ENCODE measurements at regions not wholly inside any gene's neighbourhood (a gene's known extent, or its start where the extent isn't known, plus 50 kb on each side); places are given as distances from the start of the nearest gene placed in this dataset.
"Not testable (repeated sequence)": the region's sequence is repeated elsewhere in the genome, so short reads cannot be mapped to it uniquely, and the experiment has no call there.

DNA sequence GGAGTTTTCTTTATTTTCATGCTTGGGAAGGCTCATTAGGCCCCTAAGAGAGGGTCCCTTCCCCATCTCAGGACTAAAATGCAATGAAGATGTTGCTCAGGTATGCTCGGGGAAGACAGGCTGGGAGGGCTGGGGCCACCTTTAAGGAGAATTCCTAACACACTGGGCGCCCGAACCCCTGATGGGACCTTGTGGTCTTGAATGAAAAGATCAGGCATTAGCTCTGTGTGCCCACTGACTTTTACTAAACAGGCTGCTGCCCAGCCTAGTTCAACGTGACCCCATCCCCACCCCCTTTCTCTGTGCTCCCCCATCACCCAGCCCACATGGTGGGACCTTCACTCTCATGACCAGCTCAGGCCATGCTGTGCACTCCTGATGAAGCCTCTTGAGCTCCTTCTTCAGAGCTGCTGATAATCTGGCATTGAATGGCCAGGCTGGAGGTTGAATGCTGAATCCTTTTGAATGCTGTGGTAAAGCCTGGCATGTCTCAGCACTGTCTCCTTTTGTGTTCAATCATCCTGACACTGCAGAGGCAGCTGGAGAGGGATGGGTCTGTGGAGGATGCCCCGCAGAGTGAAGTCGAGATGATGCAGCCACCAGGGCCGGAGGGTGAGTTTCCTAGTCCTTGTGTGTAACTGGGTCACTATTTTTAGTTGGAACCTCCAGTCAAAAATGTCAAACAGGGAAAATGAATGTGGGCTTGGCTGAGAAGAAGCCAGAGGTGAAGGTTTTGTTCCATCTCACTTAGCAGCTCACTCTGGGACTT, 209.1 kb downstream of the UQCRFS1 start:
- DNase-seq (ENCODE audit: low read depth, low spot score) = no peak
- Histone ChIP-seq H3K4me3 (ENCODE audit: low read length) (no peak overlapping the region), H3K9me3 (ENCODE audit: control insufficient read depth, insufficient read depth, low read length) (no peaks in the 10 kb centered on the region), H3K4me1 (ENCODE audit: control insufficient read depth, insufficient read depth, low read length) (no peaks in the 10 kb centered on the region), H3K27me3 (ENCODE audit: control insufficient read depth, insufficient read depth, low read length) (no peaks in the 10 kb centered on the region), H3K36me3 (ENCODE audit: control insufficient read depth, insufficient read depth, low read length) (no peaks in the 10 kb centered on the region), H3K27ac (ENCODE audit: low read length) (no peak overlapping the region)
- WGBS (ENCODE audit: insufficient coverage, insufficient read length) = no CpG with 5 or more reads among the region's 7 CpGs

DNA sequence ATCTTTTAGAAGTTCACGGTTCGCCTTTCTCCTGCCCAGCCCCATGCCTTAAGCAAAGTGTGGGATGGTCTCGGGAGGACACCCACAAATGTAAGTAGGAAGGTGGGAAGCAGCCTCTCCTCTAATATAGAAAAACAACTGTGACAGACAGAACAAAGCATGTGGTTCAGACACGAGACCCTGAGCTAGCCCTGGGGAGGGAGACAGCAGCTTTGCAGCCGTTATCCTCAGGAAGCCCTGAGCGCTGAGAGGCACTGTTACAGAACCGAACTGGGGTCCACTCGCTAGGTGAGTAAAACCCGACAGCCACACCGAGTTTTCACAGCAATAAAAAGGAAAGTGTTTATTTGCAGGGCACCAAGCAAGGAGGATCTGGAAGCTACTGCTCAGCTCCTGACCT, 210.6 kb downstream of the UQCRFS1 start:
- H3K27ac ChIP-seq (ENCODE audit: low read length) = no peak overlapping the region
- no peaks in the 10 kb centered on the region for H3K36me3 ChIP-seq (ENCODE audit: control insufficient read depth, insufficient read depth, low read length)
- H3K4me1 ChIP-seq (ENCODE audit: control insufficient read depth, insufficient read depth, low read length) = no peaks in the 10 kb centered on the region
- H3K27me3 ChIP-seq (ENCODE audit: control insufficient read depth, insufficient read depth, low read length) = no peaks in the 10 kb centered on the region
- H3K4me3 ChIP-seq (ENCODE audit: low read length) = no peak overlapping the region
- DNase-seq (ENCODE audit: low read depth, low spot score) = no peak
- no peaks in the 10 kb centered on the region; the same call in 1 of the 2 replicates for H3K9me3 ChIP-seq (ENCODE audit: control insufficient read depth, insufficient read depth, low read length)
- WGBS (ENCODE audit: insufficient coverage, insufficient read length) = no CpG with 5 or more reads among the region's 10 CpGs

GRCh38 chr19:29001597-29002245, 211.2 kb downstream of the UQCRFS1 start:
- H3K36me3 ChIP-seq (ENCODE audit: control insufficient read depth, insufficient read depth, low read length) = no peaks in the 10 kb centered on the region
- H3K27ac ChIP-seq (ENCODE audit: low read length) = no peak overlapping the region
- H3K27me3 ChIP-seq (ENCODE audit: control insufficient read depth, insufficient read depth, low read length) = no peaks in the 10 kb centered on the region
- DNase-seq (ENCODE audit: low read depth, low spot score) = no peak
- H3K4me1 ChIP-seq (ENCODE audit: control insufficient read depth, insufficient read depth, low read length) = no peaks in the 10 kb centered on the region
- H3K9me3 ChIP-seq (ENCODE audit: control insufficient read depth, insufficient read depth, low read length) = no peaks in the 10 kb centered on the region; the same call in 1 of the 2 replicates
- H3K4me3 ChIP-seq (ENCODE audit: low read length) = no peak overlapping the region
- WGBS (ENCODE audit: insufficient coverage, insufficient read length) = no CpG with 5 or more reads among the region's 12 CpGs

DNA sequence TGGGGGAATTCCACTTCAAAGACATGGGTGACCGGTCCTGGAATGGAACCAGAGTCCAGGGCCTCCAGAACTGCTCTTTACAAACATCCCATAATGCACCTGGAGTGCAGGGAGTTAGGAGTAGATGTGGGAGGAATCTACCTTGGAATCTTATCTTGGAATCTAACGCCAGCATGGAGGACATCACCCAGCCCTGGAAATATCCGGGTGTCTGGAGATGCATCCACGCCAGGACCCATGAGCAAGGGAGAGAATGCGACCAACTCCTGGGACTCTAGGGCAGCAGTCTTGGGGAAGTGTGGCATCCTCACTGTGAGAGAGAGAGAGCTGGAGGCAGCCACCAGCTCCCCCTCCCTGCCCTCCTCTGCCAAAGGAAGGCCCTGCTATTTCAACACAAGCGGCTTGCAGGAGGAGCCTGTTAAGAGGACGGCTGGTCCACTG, 211.8 kb downstream of the UQCRFS1 start:
- DNase-seq (ENCODE audit: low read depth, low spot score) = no peak
- H3K27me3 ChIP-seq (ENCODE audit: control insufficient read depth, insufficient read depth, low read length) = no peaks in the 10 kb centered on the region
- no peaks in the 10 kb centered on the region for H3K4me1 ChIP-seq (ENCODE audit: control insufficient read depth, insufficient read depth, low read length)
- H3K36me3 ChIP-seq (ENCODE audit: control insufficient read depth, insufficient read depth, low read length) = no peaks in the 10 kb centered on the region
- WGBS (ENCODE audit: insufficient coverage, insufficient read length) = no CpG with 5 or more reads among the region's 7 CpGs
- no peak overlapping the region for H3K4me3 ChIP-seq (ENCODE audit: low read length)
- no peaks in the 10 kb centered on the region; the same call in 1 of the 2 replicates for H3K9me3 ChIP-seq (ENCODE audit: control insufficient read depth, insufficient read depth, low read length)
- H3K27ac ChIP-seq (ENCODE audit: low read length) = no peak overlapping the region

GRCh38 chr19:28999724-29000433, 213.1 kb downstream of the UQCRFS1 start:
- no peak for DNase-seq (ENCODE audit: low read depth, low spot score)
- no peaks in the 10 kb centered on the region for H3K27me3 ChIP-seq (ENCODE audit: control insufficient read depth, insufficient read depth, low read length)
- no CpG with 5 or more reads among the region's 12 CpGs for WGBS (ENCODE audit: insufficient coverage, insufficient read length)
- no peaks in the 10 kb centered on the region for H3K4me1 ChIP-seq (ENCODE audit: control insufficient read depth, insufficient read depth, low read length)
- no peak overlapping the region for H3K4me3 ChIP-seq (ENCODE audit: low read length)
- H3K9me3 ChIP-seq (ENCODE audit: control insufficient read depth, insufficient read depth, low read length) = no peaks in the 10 kb centered on the region; the same call in none of the 2 replicates
- no peak overlapping the region for H3K27ac ChIP-seq (ENCODE audit: low read length)
- no peaks in the 10 kb centered on the region for H3K36me3 ChIP-seq (ENCODE audit: control insufficient read depth, insufficient read depth, low read length)

- Histone ChIP-seq H3K36me3 (ENCODE audit: control insufficient read depth, insufficient read depth, low read length) (no peaks in the 10 kb centered on the region), H3K9me3 (ENCODE audit: control insufficient read depth, insufficient read depth, low read length) (no peaks in the 10 kb centered on the region; the same call in none of the 2 replicates), H3K4me3 (ENCODE audit: low read length) (no peak overlapping the region), H3K4me1 (ENCODE audit: control insufficient read depth, insufficient read depth, low read length) (no peaks in the 10 kb centered on the region), H3K27ac (ENCODE audit: low read length) (no peak overlapping the region), H3K27me3 (ENCODE audit: control insufficient read depth, insufficient read depth, low read length) (no peaks in the 10 kb centered on the region)
- DNase-seq (ENCODE audit: low read depth, low spot score) = no peak
- WGBS (ENCODE audit: insufficient coverage, insufficient read length) = no CpG with 5 or more reads among the region's 6 CpGs
Measured at GRCh38 chr19:28998974-28999373, 214.0 kb downstream of the UQCRFS1 start.

- H3K27me3 ChIP-seq (ENCODE audit: control insufficient read depth, insufficient read depth, low read length); H3K27ac ChIP-seq (ENCODE audit: low read length); H3K4me3 ChIP-seq (ENCODE audit: low read length); H3K4me1 ChIP-seq (ENCODE audit: control insufficient read depth, insufficient read depth, low read length); DNase-seq (ENCODE audit: low read depth, low spot score); H3K9me3 ChIP-seq (ENCODE audit: control insufficient read depth, insufficient read depth, low read length); H3K36me3 ChIP-seq (ENCODE audit: control insufficient read depth, insufficient read depth, low read length): not testable (repeated sequence)
- WGBS (ENCODE audit: insufficient coverage, insufficient read length) = no CpG with 5 or more reads among the region's 6 CpGs
Measured at GRCh38 chr19:28997866-28998265, 215.1 kb downstream of the UQCRFS1 start.

DNA sequence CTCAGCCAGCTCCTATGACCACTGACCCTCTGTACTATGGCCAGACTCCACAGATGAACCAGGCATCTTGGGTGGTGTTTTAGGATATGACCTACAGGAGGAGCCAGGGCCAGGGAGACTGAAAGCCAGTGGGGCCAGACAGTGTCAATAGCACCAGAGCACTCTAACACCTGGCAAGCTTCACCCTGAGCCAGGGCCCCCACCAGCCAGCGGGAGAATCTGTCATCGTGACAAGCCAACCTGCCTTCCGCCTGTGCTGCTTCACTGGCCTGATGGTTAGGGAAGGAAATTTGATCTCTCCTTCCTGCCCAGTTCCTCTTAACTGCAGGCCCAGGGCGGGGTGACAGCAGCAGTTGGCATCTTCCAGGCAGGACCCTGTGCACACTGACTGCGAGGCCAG, 222.4 kb downstream of the UQCRFS1 start:
- whole genome bisulfite sequencing (ENCODE audit: insufficient coverage, insufficient read length) = no CpG with 5 or more reads among the region's 5 CpGs
- Histone ChIP-seq H3K36me3 (ENCODE audit: control insufficient read depth, insufficient read depth, low read length) (no peaks in the 10 kb centered on the region), H3K4me3 (ENCODE audit: low read length) (no peak overlapping the region), H3K27ac (ENCODE audit: low read length) (no peak overlapping the region), H3K27me3 (ENCODE audit: control insufficient read depth, insufficient read depth, low read length) (no peaks in the 10 kb centered on the region), H3K4me1 (ENCODE audit: control insufficient read depth, insufficient read depth, low read length) (peaks cover 2% of the 10 kb centered on the region), H3K9me3 (ENCODE audit: control insufficient read depth, insufficient read depth, low read length) (no peaks in the 10 kb centered on the region; the same call in 1 of the 2 replicates)
- DNase-seq (ENCODE audit: low read depth, low spot score) = no peak

DNA sequence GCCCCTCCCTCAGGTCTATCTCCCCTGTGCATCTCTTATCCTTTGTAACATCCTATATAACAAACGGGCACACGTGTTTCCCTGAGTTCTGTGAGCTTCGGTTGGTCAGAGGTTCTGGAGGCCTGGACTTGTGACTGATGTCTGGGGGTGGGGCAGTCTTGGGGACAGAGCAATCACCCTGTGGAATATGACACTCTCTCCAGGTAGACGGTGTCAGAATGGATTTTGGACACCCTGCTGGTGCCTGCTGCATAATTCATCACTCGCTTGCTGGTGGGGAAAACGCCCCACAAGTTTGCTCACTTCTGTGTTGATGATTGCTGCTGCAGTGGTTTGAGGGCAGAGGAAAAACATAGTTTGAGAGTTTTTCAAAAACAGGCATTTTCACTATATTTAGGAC, 223.2 kb downstream of the UQCRFS1 start:
- Histone ChIP-seq H3K36me3 (ENCODE audit: control insufficient read depth, insufficient read depth, low read length) (no peaks in the 10 kb centered on the region), H3K4me3 (ENCODE audit: low read length) (no peak overlapping the region), H3K27ac (ENCODE audit: low read length) (no peak overlapping the region), H3K9me3 (ENCODE audit: control insufficient read depth, insufficient read depth, low read length) (no peaks in the 10 kb centered on the region; the same call in 1 of the 2 replicates), H3K27me3 (ENCODE audit: control insufficient read depth, insufficient read depth, low read length) (no peaks in the 10 kb centered on the region), H3K4me1 (ENCODE audit: control insufficient read depth, insufficient read depth, low read length) (peaks cover 2% of the 10 kb centered on the region)
- no CpG with 5 or more reads among the region's 6 CpGs for WGBS (ENCODE audit: insufficient coverage, insufficient read length)
- no peak for DNase-seq (ENCODE audit: low read depth, low spot score)

DNA sequence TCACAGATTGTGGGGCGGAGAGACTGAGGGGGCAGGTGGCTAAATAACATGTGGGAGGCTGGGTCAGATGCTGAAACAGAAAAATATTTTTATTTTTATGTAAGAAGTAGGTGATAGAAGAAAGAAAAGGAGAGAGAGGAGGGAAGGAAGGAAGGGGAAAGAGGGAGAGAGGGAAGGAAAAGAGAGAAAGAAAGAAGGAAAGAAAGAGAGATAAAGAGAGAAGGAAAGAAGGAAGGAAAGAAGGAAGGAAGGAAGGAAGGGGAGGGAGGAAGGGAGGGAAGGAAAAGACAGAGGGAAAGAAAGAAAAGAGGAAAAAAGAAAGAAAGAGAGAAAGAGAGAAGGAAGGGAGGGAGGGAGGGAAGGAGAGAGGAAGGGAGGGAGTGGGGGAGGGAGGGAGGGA, 224.9 kb downstream of the UQCRFS1 start:
- H3K27me3 ChIP-seq (ENCODE audit: control insufficient read depth, insufficient read depth, low read length) = no peaks in the 10 kb centered on the region
- no peaks in the 10 kb centered on the region for H3K9me3 ChIP-seq (ENCODE audit: control insufficient read depth, insufficient read depth, low read length)
- no peak overlapping the region for H3K4me3 ChIP-seq (ENCODE audit: low read length)
- no CpG with 5 or more reads among the region's 1 CpG for WGBS (ENCODE audit: insufficient coverage, insufficient read length)
- no peaks in the 10 kb centered on the region for H3K36me3 ChIP-seq (ENCODE audit: control insufficient read depth, insufficient read depth, low read length)
- DNase-seq (ENCODE audit: low read depth, low spot score) = no peak
- H3K27ac ChIP-seq (ENCODE audit: low read length) = no peak overlapping the region
- peaks cover 2% of the 10 kb centered on the region for H3K4me1 ChIP-seq (ENCODE audit: control insufficient read depth, insufficient read depth, low read length)

All from iPS DF 6.9 (cell line).